Fibroblast of the aortic adventitia (primary cell): ENCODE measurements at regions not wholly inside any gene's neighbourhood (a gene's known extent, or its start where the extent isn't known, plus 50 kb on each side); places are given as distances from the start of the nearest gene placed in this dataset.

Experiments
- DNase-seq: peaks from one replicate; pipeline ENCODE4 v3.0.0-alpha.2; 2010; ENCODE audit warnings: low read depth
- H3K4me3 ChIP-seq: 2 replicates; pipeline ENCODE4 v1.5.1; 2011; ENCODE audit warnings: low read depth, mild to moderate bottlenecking, control low read depth, low read length, moderate library complexity
- TF ChIP-seq, protein P1 (sequence below): IDR thresholded peaks from 2 replicates; pipeline ENCODE4 v1.5.1; 2011; ENCODE audit warnings: mild to moderate bottlenecking, low read length, control low read depth, inconsistent platforms; ENCODE audit not compliant: insufficient read depth

DNA sequence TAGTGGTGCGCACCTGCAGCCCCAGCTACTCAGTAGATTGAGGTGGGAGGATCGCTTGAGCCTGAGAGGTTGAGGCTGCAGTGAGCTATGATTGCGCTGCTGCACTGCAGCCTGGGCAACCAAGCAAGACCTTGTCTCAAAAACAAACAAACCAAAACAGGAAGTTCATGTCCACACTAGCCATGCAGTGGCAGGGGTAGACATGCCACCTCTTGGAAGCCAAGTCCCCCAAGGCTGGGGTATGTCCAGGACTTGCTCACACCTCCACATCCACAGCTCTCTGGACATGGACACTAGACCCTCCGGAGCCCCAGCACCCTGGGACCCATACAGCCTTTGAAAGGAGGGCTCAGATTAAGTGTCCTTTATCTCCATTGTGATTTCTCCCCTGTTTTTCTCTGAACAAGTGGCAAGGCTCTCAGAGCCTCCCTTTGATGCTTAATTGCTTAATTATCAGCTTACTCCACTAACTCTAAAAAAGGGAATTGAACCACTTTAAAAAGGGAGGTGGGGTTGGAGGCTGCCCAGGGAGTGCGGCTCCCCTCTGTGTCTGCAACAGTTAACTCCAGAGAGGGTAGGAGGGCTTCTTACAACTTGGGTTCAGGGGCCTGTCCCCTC lies 424.6 kb upstream of the C16orf82 start:
- no peak overlapping the region for H3K4me3 ChIP-seq
- TF ChIP-seq, protein P1, sequence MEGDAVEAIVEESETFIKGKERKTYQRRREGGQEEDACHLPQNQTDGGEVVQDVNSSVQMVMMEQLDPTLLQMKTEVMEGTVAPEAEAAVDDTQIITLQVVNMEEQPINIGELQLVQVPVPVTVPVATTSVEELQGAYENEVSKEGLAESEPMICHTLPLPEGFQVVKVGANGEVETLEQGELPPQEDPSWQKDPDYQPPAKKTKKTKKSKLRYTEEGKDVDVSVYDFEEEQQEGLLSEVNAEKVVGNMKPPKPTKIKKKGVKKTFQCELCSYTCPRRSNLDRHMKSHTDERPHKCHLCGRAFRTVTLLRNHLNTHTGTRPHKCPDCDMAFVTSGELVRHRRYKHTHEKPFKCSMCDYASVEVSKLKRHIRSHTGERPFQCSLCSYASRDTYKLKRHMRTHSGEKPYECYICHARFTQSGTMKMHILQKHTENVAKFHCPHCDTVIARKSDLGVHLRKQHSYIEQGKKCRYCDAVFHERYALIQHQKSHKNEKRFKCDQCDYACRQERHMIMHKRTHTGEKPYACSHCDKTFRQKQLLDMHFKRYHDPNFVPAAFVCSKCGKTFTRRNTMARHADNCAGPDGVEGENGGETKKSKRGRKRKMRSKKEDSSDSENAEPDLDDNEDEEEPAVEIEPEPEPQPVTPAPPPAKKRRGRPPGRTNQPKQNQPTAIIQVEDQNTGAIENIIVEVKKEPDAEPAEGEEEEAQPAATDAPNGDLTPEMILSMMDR: no peak
- DNase-seq: no peak

DNA sequence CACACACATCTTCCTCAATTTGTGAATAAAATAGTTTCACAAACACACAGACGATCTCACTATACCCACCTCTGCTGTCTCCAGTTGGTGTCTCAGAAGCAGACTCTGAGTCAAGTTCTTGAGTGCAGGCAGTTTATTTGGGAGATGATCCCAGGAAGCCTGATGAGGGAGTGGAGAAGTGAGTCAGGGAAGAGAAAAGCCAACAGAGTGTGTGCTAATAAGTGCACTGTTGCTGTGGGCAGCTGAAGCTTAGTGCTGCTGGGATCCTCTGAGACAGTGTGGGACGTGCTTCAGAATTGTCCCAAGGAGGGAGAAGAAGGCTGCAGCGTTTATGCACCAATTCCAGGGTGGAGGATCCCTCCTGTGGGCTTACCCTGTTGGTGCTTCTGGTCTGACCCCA lies 423.2 kb upstream of the C16orf82 start:
- H3K4me3 ChIP-seq: no peak overlapping the region
- TF ChIP-seq, protein P1: no peak
- no peak for DNase-seq

DNA sequence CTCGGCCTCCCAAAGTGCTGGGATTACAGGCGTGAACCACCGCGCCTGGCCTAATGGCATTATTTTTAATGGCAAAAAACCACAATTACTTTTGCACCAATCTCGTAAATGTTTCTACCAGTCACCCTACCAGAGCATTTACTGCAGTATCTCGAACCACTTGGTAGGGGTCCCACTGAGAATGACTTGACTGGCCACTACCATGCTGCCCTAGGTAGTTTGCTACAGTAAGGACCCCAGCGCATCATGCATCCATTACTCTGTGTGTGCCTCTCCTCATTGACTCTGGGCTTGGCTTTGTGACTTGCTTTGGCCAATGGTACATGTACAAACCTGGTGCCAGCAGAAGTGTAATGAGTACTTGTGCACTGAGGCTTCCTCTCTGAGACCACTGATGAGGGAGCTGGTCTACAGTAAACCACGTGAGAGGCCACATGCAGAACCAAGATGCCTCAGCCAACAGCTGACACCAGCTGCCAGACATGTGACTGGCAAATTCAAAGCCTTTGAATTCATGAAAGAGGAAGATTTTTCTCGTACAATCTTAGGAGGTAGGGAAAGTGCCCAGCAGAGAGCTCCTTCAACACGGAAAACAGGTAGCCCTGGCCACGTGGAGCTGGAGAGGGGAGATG lies 421.7 kb upstream of the C16orf82 start:
- no peak for DNase-seq
- no peak overlapping the region for H3K4me3 ChIP-seq
- TF ChIP-seq, protein P1: no peak

DNA sequence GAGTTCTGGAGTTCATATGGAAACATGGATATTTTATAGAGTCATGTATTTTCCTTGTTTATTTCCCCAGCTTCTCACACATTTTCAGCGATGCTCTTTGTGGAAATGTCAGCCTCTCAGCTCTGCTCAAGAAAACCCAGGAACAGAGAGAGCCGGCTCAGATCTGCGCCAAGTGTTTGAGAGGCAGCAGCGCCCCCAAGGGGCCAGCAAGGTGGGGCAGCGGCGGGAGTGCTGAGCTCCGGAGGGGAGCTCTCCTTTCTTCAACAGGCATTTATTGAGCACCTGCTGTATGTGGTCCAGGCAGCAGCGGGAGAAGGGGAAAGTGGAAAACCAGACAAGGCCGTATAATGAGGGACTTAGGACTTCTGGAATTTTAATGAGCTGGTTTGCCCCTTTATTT lies 421.1 kb upstream of the C16orf82 start:
- no peak overlapping the region for H3K4me3 ChIP-seq
- TF ChIP-seq, protein P1: no peak
- DNase-seq: no peak

DNA sequence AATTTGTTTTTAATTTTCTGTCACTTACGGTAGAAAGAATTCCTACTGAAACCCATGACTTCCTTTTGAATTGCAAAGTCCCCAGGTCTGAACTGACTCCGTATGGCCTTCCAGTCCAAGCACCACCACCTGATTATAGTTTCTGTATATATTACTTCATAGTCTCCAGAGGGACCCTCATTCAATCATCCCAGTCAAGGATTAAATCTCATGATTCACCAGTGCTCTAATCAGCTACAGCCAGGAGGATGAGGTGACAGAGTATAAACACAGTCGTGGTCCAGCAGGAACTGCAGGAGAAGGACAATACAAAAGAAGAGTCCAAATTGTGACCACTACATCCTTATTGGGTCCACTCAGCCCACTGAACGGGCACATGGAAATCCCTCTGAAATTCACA lies 418.9 kb upstream of the C16orf82 start:
- no peak overlapping the region for H3K4me3 ChIP-seq
- DNase-seq: no peak
- TF ChIP-seq, protein P1: no peak

DNA sequence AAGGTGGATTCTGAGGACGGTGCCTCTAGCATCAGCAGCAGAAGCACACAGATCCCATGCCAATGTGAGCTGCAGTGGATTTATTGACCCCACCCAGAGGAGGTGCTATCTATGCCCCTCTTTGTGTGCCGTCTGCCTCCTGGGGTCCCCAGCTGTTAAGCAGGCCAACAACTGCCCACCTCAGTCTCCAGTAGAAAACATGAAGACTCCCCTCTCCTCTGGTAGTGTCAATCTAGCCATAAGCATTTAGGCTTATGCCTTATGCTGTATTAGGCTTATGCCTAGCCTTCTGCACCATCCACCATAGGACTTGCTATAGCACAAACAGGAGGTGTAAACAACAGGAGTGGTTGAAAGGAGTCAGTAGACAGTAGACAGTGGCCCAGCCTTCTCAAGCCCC lies 417.9 kb upstream of the C16orf82 start:
- TF ChIP-seq, protein P1: no peak
- H3K4me3 ChIP-seq: no peak overlapping the region
- no peak for DNase-seq
